Right kidney (tissue), 1 donor: ENCODE measurements at regions not wholly inside any gene's neighbourhood (a gene's known extent, or its start where the extent isn't known, plus 50 kb on each side); places are given as distances from the start of the nearest gene placed in this dataset.
"Not testable (repeated sequence)": the region's sequence is repeated elsewhere in the genome, so short reads cannot be mapped to it uniquely, and the experiment has no call there.

Experiments
- DNase-seq: peaks from one replicate; pipeline ENCODE4 v3.0.0-alpha.2; 2016

- no peak for DNase-seq
These were observed 403.9 kb downstream of the LIG4 start for GRCh38 chr13:107811233-107812013.

- DNase-seq: no peak
These were observed 406.2 kb downstream of the LIG4 start for GRCh38 chr13:107809125-107809524.

GRCh38 chr13:107808389-107808788, 406.9 kb downstream of the LIG4 start:
- DNase-seq: no peak

GRCh38 chr13:107807306-107808073, 407.8 kb downstream of the LIG4 start:
- no peak for DNase-seq

- no peak for DNase-seq
These were observed 408.6 kb downstream of the LIG4 start for GRCh38 chr13:107806726-107807125.

- DNase-seq: no peak
These were observed 411.4 kb downstream of the LIG4 start for GRCh38 chr13:107803822-107804495.

DNA sequence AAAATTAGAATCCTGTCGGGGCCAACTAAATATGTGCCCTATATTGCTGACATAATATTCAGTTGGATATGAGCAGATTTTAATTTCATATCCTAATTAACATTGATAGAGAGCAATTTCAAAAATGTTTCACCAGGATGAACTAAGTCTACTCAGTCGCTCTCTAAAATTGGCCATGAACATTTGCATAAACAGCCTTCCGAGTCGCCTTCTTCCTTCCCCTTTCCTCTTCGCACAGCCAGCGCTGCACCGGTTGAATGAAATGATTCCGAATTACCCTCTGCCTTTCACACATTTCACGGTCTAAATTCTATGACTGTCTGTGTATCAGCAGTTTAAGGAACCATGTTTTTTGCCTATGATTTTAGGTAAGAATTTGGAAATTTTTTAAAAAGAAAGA, 413.7 kb downstream of the LIG4 start:
- DNase-seq: no peak

GRCh38 chr13:107799001-107799400, 416.3 kb downstream of the LIG4 start:
- DNase-seq: no peak

- DNase-seq: no peak
These were observed 424.9 kb downstream of the LIG4 start for GRCh38 chr13:107790397-107790796.

DNA sequence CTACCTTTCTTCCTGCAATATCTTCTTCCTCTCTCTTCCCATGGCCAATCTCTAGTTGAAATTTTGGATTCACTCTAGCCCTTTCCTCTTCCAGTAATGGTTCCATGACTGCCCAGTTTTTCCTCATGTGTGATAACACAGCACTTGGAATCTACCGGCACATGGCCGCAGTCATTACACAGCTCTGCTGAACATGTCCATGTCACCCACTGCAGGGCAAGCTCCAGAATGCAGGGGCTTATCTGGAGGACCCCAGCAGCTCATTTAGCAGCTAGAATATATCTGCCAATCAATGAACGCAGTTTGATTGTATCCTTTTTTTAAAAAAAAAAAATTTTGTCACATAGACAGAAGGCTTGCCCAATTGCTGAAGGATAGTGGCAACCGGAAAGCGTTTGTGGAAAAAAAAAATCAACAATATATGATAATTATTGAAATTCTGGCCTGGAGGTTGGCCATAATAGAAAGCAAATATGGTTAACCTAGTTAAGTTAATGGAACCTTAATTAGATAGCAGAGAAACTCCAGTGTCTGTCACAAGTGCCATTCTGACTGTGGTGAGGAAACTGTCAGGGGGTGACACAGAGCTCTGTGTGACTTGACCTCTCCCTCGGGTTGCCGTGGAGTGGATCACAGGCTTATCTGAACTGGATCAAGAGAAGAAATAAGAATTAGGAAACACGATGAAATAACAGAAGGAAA, 426.7 kb downstream of the LIG4 start:
- no peak for DNase-seq

DNA sequence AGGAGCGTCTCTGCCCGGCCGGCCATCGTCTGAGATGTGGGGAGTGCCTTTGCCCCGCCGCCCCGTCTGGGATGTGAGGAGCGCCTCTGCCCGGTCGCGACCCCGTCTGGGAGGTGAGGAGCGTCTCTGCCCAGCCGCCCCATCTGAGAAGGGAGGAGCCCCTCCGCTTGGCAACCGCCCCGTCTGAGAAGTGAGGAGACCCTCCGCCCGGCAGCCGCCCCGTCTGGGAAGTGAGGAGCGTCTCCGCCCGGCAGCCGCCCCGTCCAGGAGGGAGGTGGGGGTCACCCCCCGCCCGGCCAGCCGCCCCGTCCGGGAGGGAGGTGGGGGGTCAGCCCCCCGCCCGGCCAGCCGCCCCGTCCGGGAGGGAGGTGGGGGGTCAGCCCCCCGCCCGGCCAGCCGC, 432.7 kb downstream of the LIG4 start:
- DNase-seq: not testable (repeated sequence)

- DNase-seq: no peak
These were observed 437.2 kb downstream of the LIG4 start for GRCh38 chr13:107778094-107778493.

GRCh38 chr13:107770541-107770940, 444.8 kb downstream of the LIG4 start:
- no peak for DNase-seq

DNA sequence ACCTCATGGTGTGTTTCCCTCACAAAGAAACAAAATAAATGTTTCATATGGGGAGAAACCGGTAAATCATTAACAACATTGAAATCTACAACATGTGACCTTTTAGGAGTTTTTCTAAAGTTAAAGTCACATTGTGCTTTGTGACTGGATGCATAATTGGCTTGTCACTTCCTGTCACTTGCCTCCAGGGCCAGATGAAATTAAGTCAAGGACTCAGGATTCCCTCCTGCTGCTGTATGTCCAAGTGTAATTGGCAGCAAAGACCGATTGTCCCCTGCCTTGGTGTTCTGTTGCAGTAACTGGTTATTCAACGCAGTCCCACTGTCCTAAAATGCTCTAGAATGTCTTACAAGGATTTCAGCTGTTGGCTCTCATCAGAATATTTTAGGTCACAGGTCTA, 448.2 kb downstream of the LIG4 start:
- peak; percentile 2 for DNase-seq

DNA sequence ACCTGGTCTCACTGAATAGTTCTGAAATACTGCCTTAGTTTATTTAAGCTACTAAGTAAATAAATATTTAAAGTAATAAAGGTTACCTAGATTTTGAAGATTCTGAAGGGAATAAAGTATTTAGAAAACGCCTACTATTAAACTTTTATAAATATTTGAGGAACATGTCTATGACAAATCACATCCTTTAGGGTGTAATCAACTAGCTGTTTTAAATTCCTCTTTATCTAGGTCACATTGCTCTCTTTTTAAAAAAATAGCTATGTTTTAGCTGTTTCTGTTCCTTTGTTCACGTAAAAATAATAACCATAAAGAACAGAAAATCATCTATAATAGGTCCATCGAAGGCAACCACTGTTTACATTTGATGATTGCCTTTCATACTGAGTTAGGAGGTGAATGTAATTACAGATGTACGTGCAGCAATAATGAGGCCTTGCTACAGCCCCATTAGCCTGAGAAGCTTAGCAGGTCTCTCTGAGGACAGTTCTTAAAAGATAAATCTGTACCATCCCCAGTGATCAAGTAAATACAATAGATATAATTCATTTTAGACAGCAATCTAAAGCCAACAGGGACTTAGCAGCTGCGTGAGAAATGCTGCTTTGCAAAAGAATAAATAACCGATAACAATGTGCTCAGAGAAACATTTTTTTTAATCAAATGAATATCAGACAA, 449.5 kb downstream of the LIG4 start:
- DNase-seq: no peak

DNA sequence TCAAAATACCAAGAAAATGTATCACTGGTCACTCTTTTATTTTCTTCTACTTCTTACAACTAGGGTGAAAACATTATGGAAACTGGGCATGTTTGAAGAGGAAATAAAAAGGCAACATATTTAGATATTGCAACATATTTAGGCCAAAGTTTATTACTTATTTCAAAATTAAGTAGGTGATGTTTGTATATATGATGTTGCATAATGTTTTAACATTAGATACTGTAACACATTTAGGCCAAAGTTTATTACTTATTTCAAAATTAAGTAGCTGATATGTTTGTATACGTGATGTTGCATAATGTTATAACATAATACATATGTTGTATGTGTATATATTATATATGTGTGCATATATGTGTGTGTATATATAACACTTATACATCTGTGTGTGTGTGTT, 451.3 kb downstream of the LIG4 start:
- DNase-seq: no peak

GRCh38 chr13:107753748-107754147, 461.6 kb downstream of the LIG4 start:
- no peak for DNase-seq

DNA sequence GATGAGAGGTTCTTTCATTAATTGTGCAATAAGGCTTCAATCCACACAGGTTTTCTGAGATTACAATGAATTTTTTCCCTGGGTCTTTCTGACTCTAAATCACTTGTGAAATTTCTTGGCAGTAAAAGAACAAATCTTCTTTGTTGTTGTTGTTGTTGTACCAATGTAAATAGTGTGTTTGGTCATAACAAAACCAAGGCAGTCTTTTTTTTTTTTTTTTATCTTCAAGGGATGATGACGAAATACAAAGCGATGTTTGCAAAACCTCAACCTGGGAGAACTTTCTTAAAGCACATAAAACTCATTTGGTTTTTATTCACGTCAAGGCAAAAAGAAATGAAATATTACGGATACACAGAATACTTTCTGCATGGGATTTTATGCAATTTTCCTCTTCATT, 462.0 kb downstream of the LIG4 start:
- no peak for DNase-seq

DNA sequence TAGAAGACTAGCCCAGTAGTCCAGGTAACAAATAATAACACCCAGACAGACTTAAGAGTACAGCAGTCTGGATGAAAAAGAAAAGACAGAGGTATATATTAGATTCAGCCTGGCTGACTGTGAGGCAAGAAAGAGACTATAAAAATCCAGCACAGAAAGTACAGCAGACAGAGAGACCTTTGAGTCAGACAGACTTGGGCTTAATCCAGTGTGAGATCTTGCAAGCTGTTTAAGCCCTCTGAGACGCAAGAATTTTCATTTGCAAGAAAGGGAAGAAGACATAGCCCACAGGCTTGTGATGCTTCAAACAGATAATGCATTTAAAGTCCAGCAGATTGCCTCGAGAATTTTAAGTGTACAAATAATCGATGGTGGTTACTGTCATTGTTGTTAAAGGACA, 471.4 kb downstream of the LIG4 start:
- no peak for DNase-seq

DNA sequence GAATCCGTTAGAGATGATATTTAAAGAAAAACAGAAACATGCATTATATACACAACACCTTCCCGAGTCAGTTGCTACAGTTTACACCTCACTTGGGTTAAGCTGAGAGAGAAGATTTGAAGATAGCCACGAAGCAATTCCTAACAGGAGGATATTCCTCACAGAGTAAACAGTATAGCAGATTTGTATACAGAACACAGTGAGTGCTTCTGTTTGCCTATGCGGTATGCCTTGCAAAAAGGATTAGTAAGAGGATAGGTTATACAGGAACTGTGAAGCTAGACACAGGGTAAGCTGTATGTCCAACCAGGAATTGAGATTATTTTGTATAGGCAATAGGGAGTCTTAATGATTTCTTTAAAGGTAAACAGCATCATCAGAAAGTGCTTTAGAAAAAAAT, 471.8 kb downstream of the LIG4 start:
- no peak for DNase-seq

- no peak for DNase-seq
These were observed 472.2 kb downstream of the LIG4 start for GRCh38 chr13:107743100-107743499.

- DNase-seq: no peak
These were observed 472.8 kb downstream of the LIG4 start for GRCh38 chr13:107742544-107742943.
